ENCODE measurements at regions not wholly inside any gene's neighbourhood (a gene's known extent, or its start where the extent isn't known, plus 50 kb on each side); places are given as distances from the start of the nearest gene placed in this dataset.

GRCh38 chr3:110344487-110344886 is 727.1 kb upstream of the NECTIN3 start:
- ATAC-seq (no peak; the same call in 2 of the 3 replicates), FAIRE-seq (no peak), DNase-seq (ENCODE audit: low read depth, low spot score) (no peak)
- Histone ChIP-seq H3K27ac (ENCODE audit: control insufficient read depth, insufficient read depth) (no peak overlapping the region), H3K79me2 (ENCODE audit: control insufficient read depth, insufficient read depth, low read length) (no peaks in the 10 kb centered on the region), H2AFZ (ENCODE audit: control insufficient read depth, low read depth, low read length) (no peak overlapping the region), H3K4me3 (no peak overlapping the region), H3K9me3 (replicated peaks; ENCODE audit: control insufficient read depth, insufficient read depth, low read length) (no peaks in the 10 kb centered on the region), H3K4me2 (ENCODE audit: control insufficient read depth, insufficient read depth) (no peak overlapping the region), H3K9ac (ENCODE audit: control insufficient read depth, insufficient read depth, low read length) (no peak overlapping the region), H4K20me1 (ENCODE audit: control insufficient read depth, insufficient read depth) (no peaks in the 10 kb centered on the region), H3K36me3 (ENCODE audit: control insufficient read depth in 2 of 2, insufficient read depth in 2 of 2, low read length in 1 of 2) (no peaks in the 10 kb centered on the region), H3K27me3 (replicated peaks in 1 of 2; ENCODE audit: control insufficient read depth in 2 of 2, insufficient read depth in 2 of 2, low read length in 1 of 2) (no peaks in the 10 kb centered on the region), H3K4me1 (ENCODE audit: control insufficient read depth, insufficient read depth, low read length) (no peaks in the 10 kb centered on the region)
- SMC1A ChIA-PET (ENCODE audit: uncharacterized antibody, unreplicated experiment), result interaction anchor here (1.3 kb wide), 1 partner anchor 10 kb away, joined by 3 read pairs; no protein-coding TSS in a partner anchor
- POLR2A ChIA-PET, result no interaction called here
- RAD21 ChIA-PET (ENCODE audit: unreplicated experiment), result no interaction called here
- CTCF ChIA-PET, result no interaction called here
- no peak for TF ChIP-seq SMAD1 (IDR thresholded peaks at IDR 0.05; ENCODE audit: low read depth, partially characterized antibody)
- TF ChIP-seq RAD51 (IDR thresholded peaks at IDR 0.05), result no peak
- no peak for TF ChIP-seq PML (IDR thresholded peaks at IDR 0.05; ENCODE audit: low read length)
- no peak for TF ChIP-seq RELB (IDR thresholded peaks at IDR 0.05; ENCODE audit: low read depth)
- no peak for TF ChIP-seq NFYA (IDR thresholded peaks at IDR 0.05; ENCODE audit: borderline replicate concordance, low read depth, low read length)
- no peak for TF ChIP-seq ZBTB4 (CRISPR knock-in tag; IDR thresholded peaks at IDR 0.05)
- TF ChIP-seq NFXL1 (IDR thresholded peaks at IDR 0.05; ENCODE audit: borderline replicate concordance), result no peak
- TF ChIP-seq ZNF592 (IDR thresholded peaks at IDR 0.05), result no peak
- no peak for TF ChIP-seq CEBPB (IDR thresholded peaks at IDR 0.05; ENCODE audit: borderline replicate concordance in 1 of 2, low read depth in 2 of 2, low read length in 2 of 2)
- no peak for TF ChIP-seq ATF3 (IDR thresholded peaks at IDR 0.05; ENCODE audit: borderline replicate concordance, extremely low read depth, low read depth, low read length)
- TF ChIP-seq BCL11A (IDR thresholded peaks at IDR 0.05; ENCODE audit: low read depth, low read length), result no peak
- TF ChIP-seq SIX5 (IDR thresholded peaks at IDR 0.05; ENCODE audit: low read depth, low read length, severe bottlenecking), result no peak
- TF ChIP-seq MXI1 (IDR thresholded peaks at IDR 0.05; ENCODE audit: low read depth, low read length), result no peak
- no peak for TF ChIP-seq CHD4 (IDR thresholded peaks at IDR 0.05)
- BruUV-seq (replicated peaks), result no TSS peak
- intact Hi-C loops (cut with micrococcal nuclease; ENCODE audit: unreplicated experiment), result no loop called here
- in situ Hi-C loops (cut with MboI), result no loop called here

All from GM12878 (cell line).